VCaP (cell line): ENCODE measurements at regions not wholly inside any gene's neighbourhood (a gene's known extent, or its start where the extent isn't known, plus 50 kb on each side); places are given as distances from the start of the nearest gene placed in this dataset.

Experiments
- H3K27ac ChIP-seq: fragments of 450-650 bp; 2 replicates; pipeline ENCODE4 v1.5.1; 2017
- CTCF ChIP-seq: fragments of 450-650 bp; conservative IDR thresholded peaks from 2 replicates; pipeline ENCODE4 v1.5.1; 2017; ENCODE audit warnings: mild to moderate bottlenecking, moderate library complexity

- H3K27ac ChIP-seq = no peak overlapping the region
- TF ChIP-seq CTCF = no peak
Measured at GRCh38 chr10:113240736-113241135, 290.7 kb downstream of the TCF7L2 start.

GRCh38 chr10:113241599-113242360 is 291.7 kb downstream of the TCF7L2 start:
- no peak overlapping the region for H3K27ac ChIP-seq
- TF ChIP-seq CTCF = no peak

- H3K27ac ChIP-seq = no peak overlapping the region
- no peak for TF ChIP-seq CTCF
Measured at GRCh38 chr10:113243311-113243710, 293.3 kb downstream of the TCF7L2 start.

GRCh38 chr10:113244750-113245149 is 294.7 kb downstream of the TCF7L2 start:
- no peak for TF ChIP-seq CTCF
- no peak overlapping the region for H3K27ac ChIP-seq

- H3K27ac ChIP-seq = no peak overlapping the region
- TF ChIP-seq CTCF = no peak
Measured at GRCh38 chr10:113245286-113245685, 295.2 kb downstream of the TCF7L2 start.

GRCh38 chr10:113247050-113247449 is 297.0 kb downstream of the TCF7L2 start:
- TF ChIP-seq CTCF = no peak
- no peak overlapping the region for H3K27ac ChIP-seq

GRCh38 chr10:113252650-113253618 is 299.9 kb upstream of the HABP2 start:
- TF ChIP-seq CTCF = no peak
- H3K27ac ChIP-seq = no peak overlapping the region
